Transverse colon (tissue), 3 donors: ENCODE measurements at regions not wholly inside any gene's neighbourhood (a gene's known extent, or its start where the extent isn't known, plus 50 kb on each side); places are given as distances from the start of the nearest gene placed in this dataset.

Experiments used
- EP300 ChIP-seq: sonication (generic); formaldehyde crosslinking; IDR thresholded peaks from one replicate; pipeline ENCODE4 v1.6.1; 2017; ENCODE audit warnings: antibody characterized with exemption, low read depth
- POLR2A ChIP-seq: fragments of 450-650 bp; IDR thresholded peaks from one replicate; pipeline ENCODE4 v1.6.1; 2016; ENCODE audit warnings: antibody characterized with exemption, mild to moderate bottlenecking, moderate library complexity
- TF ChIP-seq, protein P1 (sequence below), 5 experiments: fragments of 200-600 bp in 3 of 5; fragments of 450-650 bp in 2 of 5; sonication (generic) in 3 of 5; IDR thresholded peaks; 1 replicate in 2 of 5; 2 replicates in 3 of 5; pipeline ENCODE4 v1.5.1; 2016 to 2017; ENCODE audit warnings: antibody characterized with exemption in 5 of 5, inconsistent platforms in 3 of 5, mild to moderate bottlenecking in 2 of 5, moderate library complexity in 1 of 5

DNA sequence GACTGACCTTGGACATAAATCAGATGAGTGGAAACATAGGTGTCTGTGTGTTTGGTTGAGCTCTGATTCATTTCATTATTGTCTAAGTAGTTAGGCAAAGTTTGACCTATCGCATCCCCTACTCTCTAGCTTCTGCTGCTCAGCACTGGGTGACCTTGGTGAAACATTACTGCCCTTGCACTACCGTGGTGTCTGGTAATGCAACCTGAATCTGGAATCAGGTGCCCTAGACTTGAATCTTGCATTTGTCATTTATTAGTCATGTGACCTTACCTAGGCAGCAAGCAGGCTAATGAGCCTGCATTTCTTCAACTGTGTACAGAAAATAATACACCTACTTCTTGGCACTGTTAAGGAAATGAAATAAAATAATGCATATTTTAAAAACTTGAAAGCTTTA, 242.3 kb upstream of the BLID start:
- TF ChIP-seq, protein P1, sequence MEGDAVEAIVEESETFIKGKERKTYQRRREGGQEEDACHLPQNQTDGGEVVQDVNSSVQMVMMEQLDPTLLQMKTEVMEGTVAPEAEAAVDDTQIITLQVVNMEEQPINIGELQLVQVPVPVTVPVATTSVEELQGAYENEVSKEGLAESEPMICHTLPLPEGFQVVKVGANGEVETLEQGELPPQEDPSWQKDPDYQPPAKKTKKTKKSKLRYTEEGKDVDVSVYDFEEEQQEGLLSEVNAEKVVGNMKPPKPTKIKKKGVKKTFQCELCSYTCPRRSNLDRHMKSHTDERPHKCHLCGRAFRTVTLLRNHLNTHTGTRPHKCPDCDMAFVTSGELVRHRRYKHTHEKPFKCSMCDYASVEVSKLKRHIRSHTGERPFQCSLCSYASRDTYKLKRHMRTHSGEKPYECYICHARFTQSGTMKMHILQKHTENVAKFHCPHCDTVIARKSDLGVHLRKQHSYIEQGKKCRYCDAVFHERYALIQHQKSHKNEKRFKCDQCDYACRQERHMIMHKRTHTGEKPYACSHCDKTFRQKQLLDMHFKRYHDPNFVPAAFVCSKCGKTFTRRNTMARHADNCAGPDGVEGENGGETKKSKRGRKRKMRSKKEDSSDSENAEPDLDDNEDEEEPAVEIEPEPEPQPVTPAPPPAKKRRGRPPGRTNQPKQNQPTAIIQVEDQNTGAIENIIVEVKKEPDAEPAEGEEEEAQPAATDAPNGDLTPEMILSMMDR (IDR thresholded peaks at IDR 0.05), result no peak
- TF ChIP-seq POLR2A (no peak), EP300 (no peak)
